ENCODE measurements at regions not wholly inside any gene's neighbourhood (a gene's known extent, or its start where the extent isn't known, plus 50 kb on each side); places are given as distances from the start of the nearest gene placed in this dataset.
"Not testable (repeated sequence)": the region's sequence is repeated elsewhere in the genome, so short reads cannot be mapped to it uniquely, and the experiment has no call there.

DNA sequence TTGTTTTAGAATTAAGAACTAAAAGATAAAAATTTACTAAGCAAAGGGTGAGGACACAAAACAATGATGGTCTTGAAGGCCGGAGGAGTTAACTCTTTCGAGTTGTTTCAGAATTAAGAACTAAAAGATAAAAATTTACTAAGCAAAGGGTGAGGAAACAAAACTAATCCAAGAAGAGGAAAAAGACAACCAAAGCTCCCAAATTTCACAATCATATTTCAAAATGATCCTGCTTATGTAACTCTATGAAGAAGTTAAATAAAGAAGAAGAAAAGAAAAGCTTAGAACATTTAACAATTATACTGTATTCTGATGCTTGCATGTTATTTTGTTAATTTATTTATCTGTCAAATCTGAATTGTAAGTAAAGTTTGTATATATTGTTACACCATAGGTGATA lies 154.8 kb upstream of the SLIT2 start:
- H3K27me3 ChIP-seq (ENCODE audit: low read depth) = no peaks in the 10 kb centered on the region

GRCh38 chr4:20095805-20096541 lies 155.7 kb upstream of the SLIT2 start:
- DNase-seq (ENCODE audit: low spot score in 2 of 2) = no peak
- Histone ChIP-seq H3K27me3 (ENCODE audit: low read depth) (peaks cover 4% of the 10 kb centered on the region), H3K4me3 (no peak overlapping the region), H3K36me3 (replicated peaks) (no peaks in the 10 kb centered on the region), H3K4me1 (peaks cover 4% of the 10 kb centered on the region), H3K9me3 (no peaks in the 10 kb centered on the region)
- in situ Hi-C loops (cut with MboI; ENCODE audit: low sequenced_read_pairs) = no loop called here

More for the DNA sequence above, 154.8 kb upstream of the SLIT2 start:
- Histone ChIP-seq H3K4me1 (peaks cover 4% of the 10 kb centered on the region), H3K4me3 (no peak overlapping the region), H3K36me3 (replicated peaks) (no peaks in the 10 kb centered on the region), H3K9me3 (no peaks in the 10 kb centered on the region)
- DNase-seq (ENCODE audit: low spot score in 2 of 2) = no peak
- in situ Hi-C loops (cut with MboI; ENCODE audit: low sequenced_read_pairs) = no loop called here

DNA sequence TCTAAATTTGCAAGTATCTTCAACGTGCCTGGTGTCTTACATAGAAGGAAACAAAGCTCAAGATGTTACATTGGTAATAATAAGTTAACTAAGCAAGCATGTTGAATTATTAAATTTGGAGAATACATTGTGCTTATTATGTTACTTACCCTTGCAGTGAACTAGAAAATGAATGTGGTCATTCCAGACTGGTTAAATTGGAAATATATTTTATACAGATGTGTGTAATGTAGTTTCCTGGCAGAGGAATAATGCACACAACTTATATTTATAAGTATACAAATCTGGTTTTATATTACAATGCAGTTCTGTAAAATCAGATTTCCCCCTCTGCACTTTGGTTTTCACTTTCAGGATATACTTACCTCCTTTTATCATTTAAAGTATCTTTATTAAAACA lies 159.9 kb upstream of the SLIT2 start:
- Histone ChIP-seq H3K4me3 (no peak overlapping the region), H3K36me3 (replicated peaks) (no peaks in the 10 kb centered on the region), H3K27me3 (ENCODE audit: low read depth) (peaks cover 17% of the 10 kb centered on the region), H3K4me1 (peaks cover 4% of the 10 kb centered on the region), H3K9me3 (no peaks in the 10 kb centered on the region)
- in situ Hi-C loops (cut with MboI; ENCODE audit: low sequenced_read_pairs) = no loop called here
- no peak for DNase-seq (ENCODE audit: low spot score in 2 of 2)

DNA sequence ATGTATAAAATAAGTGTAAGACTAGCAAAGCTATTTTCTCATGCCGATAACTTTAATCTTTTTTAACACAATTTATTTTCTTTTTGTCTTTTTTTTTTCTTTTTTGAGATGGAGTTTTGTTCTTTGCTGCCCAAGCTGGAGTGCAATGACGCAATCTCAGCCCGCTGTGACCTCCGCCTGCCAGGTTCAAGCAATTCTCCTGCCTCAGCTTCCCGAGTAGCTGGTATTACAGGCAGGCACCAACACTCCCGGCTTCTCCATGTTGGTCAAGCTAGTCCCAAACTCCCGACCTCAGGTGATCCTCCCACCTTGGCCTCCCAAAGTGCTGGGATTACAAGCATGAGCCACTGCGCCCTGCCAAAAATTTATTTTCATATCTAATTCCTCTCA lies 164.2 kb upstream of the SLIT2 start:
- Histone ChIP-seq H3K4me3 (no peak overlapping the region), H3K36me3 (replicated peaks) (no peaks in the 10 kb centered on the region), H3K9me3 (no peaks in the 10 kb centered on the region), H3K4me1 (no peaks in the 10 kb centered on the region), H3K27me3 (ENCODE audit: low read depth) (peaks cover 17% of the 10 kb centered on the region)
- in situ Hi-C loops (cut with MboI; ENCODE audit: low sequenced_read_pairs) = no loop called here
- DNase-seq (ENCODE audit: low spot score in 2 of 2) = no peak

GRCh38 chr4:20086799-20087521 lies 164.7 kb upstream of the SLIT2 start:
- no peaks in the 10 kb centered on the region for H3K4me1 ChIP-seq
- no peaks in the 10 kb centered on the region for H3K9me3 ChIP-seq
- no peak for DNase-seq (ENCODE audit: low spot score in 2 of 2)
- H3K36me3 ChIP-seq (replicated peaks) = no peaks in the 10 kb centered on the region
- in situ Hi-C loops (cut with MboI; ENCODE audit: low sequenced_read_pairs) = no loop called here
- no peak overlapping the region for H3K4me3 ChIP-seq
- H3K27me3 ChIP-seq (ENCODE audit: low read depth) = peaks cover 17% of the 10 kb centered on the region

DNA sequence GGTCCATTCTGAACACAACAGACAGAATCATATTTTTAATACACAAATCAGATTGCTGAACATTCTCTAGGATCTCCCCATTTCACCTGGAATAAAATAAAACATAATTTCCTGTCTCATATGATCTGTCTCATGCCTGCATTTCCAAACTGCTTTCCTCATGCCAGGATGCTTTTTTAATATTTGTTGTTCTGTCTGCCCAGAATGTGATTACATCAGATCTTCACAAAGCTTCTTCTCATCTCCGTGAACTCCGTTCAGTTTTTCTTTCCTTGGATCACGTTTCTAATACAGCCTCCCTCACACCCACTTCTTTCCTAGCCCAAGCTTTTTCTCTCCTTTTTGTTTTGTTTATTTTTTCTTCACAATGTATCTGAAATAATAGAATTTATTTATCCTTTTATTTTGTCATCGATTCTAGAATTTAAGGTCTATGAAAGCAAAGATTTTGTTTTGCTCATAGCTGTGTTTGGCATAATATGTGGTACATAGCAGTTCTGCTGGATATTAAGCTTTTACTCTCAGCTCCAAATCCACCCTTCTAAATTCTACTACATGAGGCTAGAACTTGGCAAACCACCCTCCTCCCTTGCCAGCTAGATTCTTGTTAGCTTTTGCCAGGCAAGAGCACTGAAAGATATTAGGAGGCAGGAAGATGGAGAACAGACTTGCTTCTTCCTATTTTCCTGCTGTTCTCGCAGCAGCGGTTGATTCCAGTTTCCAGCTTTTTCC lies 165.5 kb upstream of the SLIT2 start:
- Histone ChIP-seq H3K36me3 (replicated peaks) (no peaks in the 10 kb centered on the region), H3K9me3 (no peaks in the 10 kb centered on the region), H3K27me3 (ENCODE audit: low read depth) (peaks cover 16% of the 10 kb centered on the region), H3K4me1 (no peaks in the 10 kb centered on the region), H3K4me3 (no peak overlapping the region)
- DNase-seq (ENCODE audit: low spot score in 2 of 2) = no peak
- in situ Hi-C loops (cut with MboI; ENCODE audit: low sequenced_read_pairs) = no loop called here

DNA sequence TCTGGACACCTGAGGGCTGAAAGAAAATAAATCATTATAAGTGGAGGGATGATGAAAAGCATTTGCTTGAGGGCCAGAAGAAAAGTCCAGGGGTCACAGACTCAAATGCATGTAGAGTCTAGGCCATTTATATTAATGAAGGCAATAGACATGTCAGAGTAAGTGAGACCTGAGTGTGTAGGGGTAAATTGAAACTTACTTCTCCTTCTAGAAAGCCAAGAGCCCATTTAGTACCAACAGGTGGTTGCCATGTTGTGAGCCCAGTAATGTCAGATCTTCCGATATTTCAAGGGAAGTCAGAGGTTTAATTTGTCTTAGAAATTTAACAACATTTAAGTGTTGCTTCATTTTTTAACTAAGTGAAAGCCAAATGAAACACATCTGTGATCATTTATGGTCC lies 166.1 kb upstream of the SLIT2 start:
- in situ Hi-C loops (cut with MboI; ENCODE audit: low sequenced_read_pairs) = no loop called here
- Histone ChIP-seq H3K4me1 (no peaks in the 10 kb centered on the region), H3K36me3 (replicated peaks) (no peaks in the 10 kb centered on the region), H3K4me3 (no peak overlapping the region), H3K27me3 (ENCODE audit: low read depth) (peaks cover 11% of the 10 kb centered on the region), H3K9me3 (no peaks in the 10 kb centered on the region)
- DNase-seq (ENCODE audit: low spot score in 2 of 2) = no peak

- H3K4me1 ChIP-seq = no peaks in the 10 kb centered on the region
- H3K9me3 ChIP-seq = no peaks in the 10 kb centered on the region
- no peak overlapping the region for H3K4me3 ChIP-seq
- no peaks in the 10 kb centered on the region for H3K36me3 ChIP-seq (replicated peaks)
- in situ Hi-C loops (cut with MboI; ENCODE audit: low sequenced_read_pairs) = no loop called here
- no peak for DNase-seq (ENCODE audit: low spot score in 2 of 2)
- H3K27me3 ChIP-seq (ENCODE audit: low read depth) = peaks cover 11% of the 10 kb centered on the region
Measured at GRCh38 chr4:20085156-20085555, 166.5 kb upstream of the SLIT2 start.

DNA sequence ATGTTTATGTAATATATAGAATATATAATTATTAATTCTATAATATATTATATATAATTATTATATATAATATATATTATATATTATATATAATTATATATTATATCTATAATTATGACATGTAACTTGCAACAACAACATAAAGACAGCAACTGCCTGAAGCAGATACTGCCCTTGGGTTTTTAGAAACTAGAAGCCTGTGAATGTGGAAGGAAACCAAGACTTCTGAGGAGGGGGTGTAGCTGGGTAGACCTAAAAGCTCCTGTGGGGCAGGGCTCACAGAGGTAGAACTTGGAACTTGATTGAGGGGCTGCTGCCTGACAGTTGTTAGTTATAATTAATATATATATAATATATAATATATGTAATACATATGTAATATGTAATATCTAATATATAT lies 167.2 kb upstream of the SLIT2 start:
- Histone ChIP-seq H3K27me3 (ENCODE audit: low read depth) (peaks cover 11% of the 10 kb centered on the region), H3K4me3 (no peak overlapping the region), H3K4me1 (no peaks in the 10 kb centered on the region), H3K9me3 (no peaks in the 10 kb centered on the region), H3K36me3 (replicated peaks) (no peaks in the 10 kb centered on the region)
- in situ Hi-C loops (cut with MboI; ENCODE audit: low sequenced_read_pairs) = no loop called here
- DNase-seq (ENCODE audit: low spot score in 2 of 2) = no peak

GRCh38 chr4:20078644-20079043 lies 173.1 kb upstream of the SLIT2 start:
- no peaks in the 10 kb centered on the region for H3K36me3 ChIP-seq (replicated peaks)
- no peak overlapping the region for H3K4me3 ChIP-seq

GRCh38 chr4:20075248-20075871 lies 176.3 kb upstream of the SLIT2 start:
- DNase-seq (ENCODE audit: low spot score in 2 of 2) = no peak
- Histone ChIP-seq H3K4me3 (no peak overlapping the region), H3K36me3 (replicated peaks) (no peaks in the 10 kb centered on the region), H3K4me1 (no peaks in the 10 kb centered on the region), H3K27me3 (ENCODE audit: low read depth) (no peaks in the 10 kb centered on the region), H3K9me3 (no peaks in the 10 kb centered on the region)
- in situ Hi-C loops (cut with MboI; ENCODE audit: low sequenced_read_pairs) = no loop called here

More at GRCh38 chr4:20078644-20079043, 173.1 kb upstream of the SLIT2 start:
- no peaks in the 10 kb centered on the region for H3K4me1 ChIP-seq
- in situ Hi-C loops (cut with MboI; ENCODE audit: low sequenced_read_pairs) = no loop called here
- H3K27me3 ChIP-seq (ENCODE audit: low read depth) = no peaks in the 10 kb centered on the region
- no peaks in the 10 kb centered on the region for H3K9me3 ChIP-seq
- no peak for DNase-seq (ENCODE audit: low spot score in 2 of 2)

DNA sequence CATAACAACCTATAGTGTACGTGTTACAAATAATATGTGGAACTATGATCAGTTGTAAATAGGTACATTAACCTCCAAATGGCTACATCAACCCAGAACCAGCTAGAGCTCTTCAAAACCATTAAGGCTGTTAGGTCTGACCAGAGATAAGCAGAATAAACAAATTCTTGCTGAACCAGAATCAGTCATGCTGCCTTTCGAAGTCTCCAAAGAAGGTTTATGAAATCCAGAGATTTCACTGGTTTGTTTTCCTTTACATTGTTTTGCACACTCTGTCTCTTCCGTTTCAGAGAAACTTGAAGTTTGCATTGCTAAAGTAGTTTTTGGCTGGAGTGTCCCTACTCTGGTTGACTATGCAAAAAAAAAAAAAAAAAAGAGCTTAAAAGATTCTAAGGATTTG lies 177.3 kb upstream of the SLIT2 start:
- Histone ChIP-seq H3K27me3 (ENCODE audit: low read depth) (no peaks in the 10 kb centered on the region), H3K36me3 (replicated peaks) (no peaks in the 10 kb centered on the region), H3K4me3 (no peak overlapping the region), H3K9me3 (no peaks in the 10 kb centered on the region), H3K4me1 (no peaks in the 10 kb centered on the region)
- DNase-seq (ENCODE audit: low spot score in 2 of 2) = no peak
- in situ Hi-C loops (cut with MboI; ENCODE audit: low sequenced_read_pairs) = no loop called here

GRCh38 chr4:20065952-20066351 lies 185.8 kb upstream of the SLIT2 start:
- no peaks in the 10 kb centered on the region for H3K9me3 ChIP-seq
- DNase-seq (ENCODE audit: low spot score in 2 of 2) = no peak
- H3K36me3 ChIP-seq (replicated peaks) = no peaks in the 10 kb centered on the region
- no peaks in the 10 kb centered on the region; the same call in 1 of the 2 replicates for H3K27me3 ChIP-seq (ENCODE audit: low read depth)
- H3K4me3 ChIP-seq = no peak overlapping the region
- H3K4me1 ChIP-seq = no peaks in the 10 kb centered on the region
- in situ Hi-C loops (cut with MboI; ENCODE audit: low sequenced_read_pairs) = no loop called here

- H3K4me3 ChIP-seq; DNase-seq (ENCODE audit: low spot score in 2 of 2); in situ Hi-C loops (cut with MboI; ENCODE audit: low sequenced_read_pairs); H3K27me3 ChIP-seq (ENCODE audit: low read depth); H3K4me1 ChIP-seq; H3K9me3 ChIP-seq; H3K36me3 ChIP-seq (replicated peaks): not testable (repeated sequence)
Measured at GRCh38 chr4:20062857-20063256, 188.8 kb upstream of the SLIT2 start.
